Omental fat pad (tissue), 3 donors: ENCODE measurements at regions not wholly inside any gene's neighbourhood (a gene's known extent, or its start where the extent isn't known, plus 50 kb on each side); places are given as distances from the start of the nearest gene placed in this dataset.

Source experiments
- ATAC-seq: fragments of 150-250 bp; one replicate; pipeline ENCODE4 v1.9.1; 2016; ENCODE audit warnings: mild to moderate bottlenecking, moderate library complexity; ENCODE audit not compliant: low FRiP score
- DNase-seq: peaks from one replicate; pipeline ENCODE4 v3.0.0-alpha.2; 2019; ENCODE audit warnings: low spot score
- TF ChIP-seq, protein P1 (sequence below), 3 donors: fragments of 450-650 bp; IDR thresholded peaks; one replicate each; pipeline ENCODE4 v1.5.1; 2016 to 2017; ENCODE audit warnings: antibody characterized with exemption in 3 of 3, mild to moderate bottlenecking in 3 of 3, moderate library complexity in 2 of 3

DNA sequence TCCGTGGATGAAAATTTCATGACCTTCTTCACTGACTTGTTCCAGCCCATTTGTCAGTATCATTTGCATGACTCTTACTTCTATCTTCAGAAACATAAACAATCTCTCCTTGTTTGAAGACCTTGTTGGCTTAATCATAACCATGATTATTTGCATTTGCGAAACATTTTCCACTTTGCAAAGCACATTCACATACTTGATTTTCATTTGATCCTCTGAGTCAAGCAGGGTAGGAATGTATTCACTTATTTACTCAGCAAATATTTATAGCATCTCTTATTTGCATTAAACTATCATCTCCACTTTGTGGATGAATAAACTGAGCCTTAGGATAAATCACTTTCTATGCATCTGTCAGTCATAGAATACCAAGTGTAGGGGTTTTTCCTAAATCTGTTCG is 343.0 kb upstream of the SGCD start:
- ATAC-seq (no peak), DNase-seq (no peak)
- TF ChIP-seq, protein P1, sequence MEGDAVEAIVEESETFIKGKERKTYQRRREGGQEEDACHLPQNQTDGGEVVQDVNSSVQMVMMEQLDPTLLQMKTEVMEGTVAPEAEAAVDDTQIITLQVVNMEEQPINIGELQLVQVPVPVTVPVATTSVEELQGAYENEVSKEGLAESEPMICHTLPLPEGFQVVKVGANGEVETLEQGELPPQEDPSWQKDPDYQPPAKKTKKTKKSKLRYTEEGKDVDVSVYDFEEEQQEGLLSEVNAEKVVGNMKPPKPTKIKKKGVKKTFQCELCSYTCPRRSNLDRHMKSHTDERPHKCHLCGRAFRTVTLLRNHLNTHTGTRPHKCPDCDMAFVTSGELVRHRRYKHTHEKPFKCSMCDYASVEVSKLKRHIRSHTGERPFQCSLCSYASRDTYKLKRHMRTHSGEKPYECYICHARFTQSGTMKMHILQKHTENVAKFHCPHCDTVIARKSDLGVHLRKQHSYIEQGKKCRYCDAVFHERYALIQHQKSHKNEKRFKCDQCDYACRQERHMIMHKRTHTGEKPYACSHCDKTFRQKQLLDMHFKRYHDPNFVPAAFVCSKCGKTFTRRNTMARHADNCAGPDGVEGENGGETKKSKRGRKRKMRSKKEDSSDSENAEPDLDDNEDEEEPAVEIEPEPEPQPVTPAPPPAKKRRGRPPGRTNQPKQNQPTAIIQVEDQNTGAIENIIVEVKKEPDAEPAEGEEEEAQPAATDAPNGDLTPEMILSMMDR (IDR thresholded peaks at IDR 0.05): no peak

DNA sequence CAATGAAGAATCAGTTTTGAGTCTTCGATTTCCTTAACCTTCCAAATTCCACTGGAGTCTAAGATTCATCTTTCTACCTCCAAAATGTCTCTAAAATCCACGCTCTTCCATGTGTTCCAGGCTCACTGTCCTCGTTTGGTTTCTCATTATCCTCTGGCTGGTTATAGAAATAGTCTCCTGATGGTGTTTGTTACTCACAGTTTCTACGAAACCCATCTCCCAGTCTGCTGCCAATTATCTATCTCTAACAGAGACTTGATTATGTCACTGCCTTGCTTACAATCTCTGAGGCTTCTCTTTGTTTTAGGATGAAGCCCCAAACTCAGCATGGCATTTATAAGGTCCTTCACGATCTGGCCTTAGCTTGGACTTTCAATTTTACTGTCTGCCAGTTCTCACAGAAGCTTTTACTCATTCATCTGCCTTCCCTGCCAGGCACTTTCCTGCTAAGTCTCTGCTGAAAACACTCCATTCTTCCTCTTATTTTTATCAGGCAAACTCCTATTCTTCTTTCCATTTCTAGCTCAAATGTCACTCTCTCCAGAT is 339.6 kb upstream of the SGCD start:
- TF ChIP-seq, protein P1 (IDR thresholded peaks at IDR 0.05): no peak
- DNase-seq (no peak), ATAC-seq (no peak)

DNA sequence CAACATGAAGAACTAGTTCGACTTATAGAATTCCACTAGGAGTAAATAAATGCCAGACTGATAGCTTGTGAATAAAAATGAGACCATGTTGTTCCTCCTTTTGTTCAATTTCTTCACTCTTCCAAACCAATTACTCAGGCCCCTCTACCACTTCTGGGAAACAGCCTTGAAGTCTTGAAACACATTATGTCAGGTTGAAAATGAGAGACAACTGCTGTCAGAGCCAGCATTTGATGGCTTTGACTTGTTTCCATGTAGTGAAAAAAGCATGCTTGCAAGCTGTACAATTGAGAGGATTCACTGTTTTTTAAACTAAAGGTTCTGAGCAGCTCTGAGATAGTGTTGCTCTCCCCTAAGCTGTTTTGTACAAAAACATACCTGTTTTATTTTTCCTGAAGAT is 337.1 kb upstream of the SGCD start:
- no peak for DNase-seq
- no peak for ATAC-seq
- TF ChIP-seq, protein P1 (IDR thresholded peaks at IDR 0.05): no peak

DNA sequence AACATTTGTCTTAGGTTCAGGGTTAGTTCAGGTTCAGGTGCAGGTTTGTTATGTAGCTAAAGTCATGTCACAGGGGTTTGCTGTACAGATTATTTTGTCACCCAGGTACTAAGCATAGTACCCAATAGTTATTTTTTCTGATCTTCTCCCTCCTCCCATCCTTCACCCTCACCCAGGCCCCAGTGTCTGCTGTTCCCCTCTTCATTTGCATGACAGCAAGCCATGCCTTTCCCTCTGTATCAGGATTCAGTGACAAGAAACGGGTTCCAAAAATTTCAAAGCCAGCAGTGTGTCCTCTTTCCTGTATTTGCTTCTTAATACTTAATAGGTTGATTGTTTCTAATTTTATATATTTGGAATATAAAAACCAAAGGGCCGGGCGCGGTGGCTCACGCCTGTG is 330.8 kb upstream of the SGCD start:
- ATAC-seq: no peak
- DNase-seq: no peak
- TF ChIP-seq, protein P1 (IDR thresholded peaks at IDR 0.05): no peak

DNA sequence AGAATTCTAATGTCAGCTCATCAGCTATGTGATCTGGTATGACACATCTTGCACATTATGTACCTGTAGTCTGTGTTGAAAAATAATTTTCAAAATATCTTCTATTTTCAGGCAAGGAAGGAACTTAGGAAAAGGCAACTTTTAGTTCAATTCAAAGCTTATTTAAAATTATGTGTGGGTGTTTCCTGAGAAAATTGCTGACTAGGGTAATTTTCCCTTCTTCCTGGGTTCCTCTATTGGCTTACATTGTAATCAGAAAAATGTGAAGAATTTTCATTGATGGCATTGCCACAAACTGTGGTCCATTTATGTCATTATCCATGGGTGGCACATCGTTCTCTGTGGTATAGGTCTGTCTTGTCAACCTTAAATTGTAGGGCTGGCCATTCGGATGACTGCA is 328.7 kb upstream of the SGCD start:
- TF ChIP-seq, protein P1 (IDR thresholded peaks at IDR 0.05): no peak
- ATAC-seq: no peak
- no peak for DNase-seq

DNA sequence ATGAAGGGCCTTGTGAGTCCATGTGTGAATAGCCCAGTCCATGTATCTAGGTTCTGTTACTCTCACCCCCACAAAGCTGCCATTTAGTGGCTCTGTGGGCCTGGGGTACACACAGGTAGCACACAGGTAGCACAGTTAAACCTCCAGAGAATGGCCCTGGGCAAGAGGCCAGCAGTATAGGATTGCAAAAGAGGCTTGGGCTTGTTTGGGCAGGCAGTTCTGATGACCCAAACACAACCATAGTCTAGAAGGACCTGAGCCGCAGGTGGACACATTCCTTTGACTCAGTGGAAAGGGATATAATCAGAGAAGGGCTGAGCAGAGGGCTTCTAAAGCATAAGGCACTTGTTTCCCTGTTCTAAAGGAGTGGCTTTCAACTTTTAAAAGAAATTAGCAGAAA is 326.8 kb upstream of the SGCD start:
- DNase-seq (no peak), ATAC-seq (no peak)
- TF ChIP-seq, protein P1 (IDR thresholded peaks at IDR 0.05): no peak

DNA sequence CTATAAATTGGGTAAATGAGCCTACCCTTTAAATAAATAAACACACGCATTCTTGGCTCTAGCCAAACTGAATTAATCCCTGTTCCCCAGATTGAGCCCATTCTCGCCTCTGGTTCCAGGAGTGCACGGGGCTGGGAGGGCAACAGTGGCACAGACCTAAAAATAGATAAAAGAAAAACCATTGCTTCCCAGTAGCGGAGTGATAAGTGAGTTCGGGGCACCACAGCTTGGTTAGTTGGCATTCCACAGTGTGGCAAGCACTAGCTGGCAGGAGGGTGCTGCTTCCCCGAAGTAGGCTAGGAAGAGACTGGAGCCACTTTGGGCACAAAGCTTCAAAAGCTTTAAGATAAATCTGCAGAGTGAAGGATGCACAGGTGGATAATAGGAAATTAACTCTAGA is 322.2 kb upstream of the SGCD start:
- ATAC-seq: no peak
- TF ChIP-seq, protein P1 (IDR thresholded peaks at IDR 0.05): no peak
- DNase-seq: no peak
